IPS-18a (cell line): ENCODE measurements at regions not wholly inside any gene's neighbourhood (a gene's known extent, or its start where the extent isn't known, plus 50 kb on each side); places are given as distances from the start of the nearest gene placed in this dataset.

Source experiments
- H3K27ac ChIP-seq: one replicate; pipeline ENCODE4 v1.5.1; 2013; ENCODE audit warnings: low read length
- H3K27me3 ChIP-seq: one replicate; pipeline ENCODE4 v1.6.1; 2013; ENCODE audit warnings: mild to moderate bottlenecking, low read length; ENCODE audit not compliant: control insufficient read depth, insufficient read depth
- H3K36me3 ChIP-seq: one replicate; pipeline ENCODE4 v1.6.1; 2013; ENCODE audit warnings: low read depth, low read length; ENCODE audit not compliant: control insufficient read depth
- H3K4me1 ChIP-seq: one replicate; pipeline ENCODE4 v1.6.1; 2013; ENCODE audit warnings: low read depth, low read length; ENCODE audit not compliant: control insufficient read depth
- H3K4me3 ChIP-seq: one replicate; pipeline ENCODE4 v1.5.1; 2013; ENCODE audit warnings: low read length
- H3K9ac ChIP-seq: one replicate; pipeline ENCODE4 v1.6.1; 2013; ENCODE audit warnings: mild to moderate bottlenecking, low read length, moderate library complexity
- H3K9me3 ChIP-seq: one replicate; pipeline ENCODE4 v1.6.1; 2013; ENCODE audit warnings: low read depth, low read length; ENCODE audit not compliant: control insufficient read depth

DNA sequence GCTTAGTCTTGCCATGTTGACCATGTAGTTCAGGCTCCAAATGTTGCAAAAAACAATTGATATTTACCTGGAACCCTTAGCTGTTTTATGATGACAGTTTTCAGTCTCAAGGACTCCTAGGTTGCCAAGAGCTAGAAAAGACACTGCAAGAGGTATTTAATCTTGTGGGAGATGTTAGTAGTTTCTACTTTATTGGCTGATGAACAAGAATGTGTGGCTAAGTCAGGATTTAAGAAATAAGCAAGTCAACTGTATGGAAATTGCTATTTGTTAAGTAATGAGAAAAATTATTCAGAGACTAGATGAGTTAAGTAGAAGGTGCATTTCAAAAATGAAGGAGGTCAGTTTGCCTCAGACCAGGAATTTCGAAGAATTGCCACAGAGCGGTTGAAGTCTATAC is 639.7 kb upstream of the USP24 start:
- Histone ChIP-seq H3K36me3 (no peaks in the 10 kb centered on the region), H3K4me3 (no peak overlapping the region), H3K27me3 (no peaks in the 10 kb centered on the region), H3K9ac (no peak overlapping the region), H3K9me3 (no peaks in the 10 kb centered on the region), H3K27ac (no peak overlapping the region), H3K4me1 (peaks cover 4% of the 10 kb centered on the region)

DNA sequence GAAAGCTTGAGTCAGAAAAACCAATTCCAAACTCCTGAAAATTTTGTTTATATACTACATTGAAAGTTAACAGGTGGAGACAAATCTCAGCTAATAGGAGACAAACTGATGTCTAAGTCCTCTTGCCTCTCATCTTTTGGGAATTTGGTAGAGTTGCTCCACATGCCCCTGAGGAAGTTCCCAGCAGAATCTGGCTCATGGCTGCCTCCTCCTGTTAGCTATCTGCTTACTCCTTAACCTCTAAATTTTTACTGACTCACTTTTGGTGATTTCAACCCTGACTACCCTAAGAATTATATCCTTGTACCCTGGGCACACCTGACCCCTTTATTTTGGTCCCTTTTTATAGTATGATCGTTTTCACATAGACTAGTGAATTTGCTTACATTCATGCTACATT is 633.7 kb upstream of the USP24 start:
- Histone ChIP-seq H3K4me1 (no peaks in the 10 kb centered on the region), H3K9ac (no peak overlapping the region), H3K4me3 (no peak overlapping the region), H3K27ac (no peak overlapping the region), H3K36me3 (no peaks in the 10 kb centered on the region), H3K9me3 (no peaks in the 10 kb centered on the region), H3K27me3 (no peaks in the 10 kb centered on the region)

DNA sequence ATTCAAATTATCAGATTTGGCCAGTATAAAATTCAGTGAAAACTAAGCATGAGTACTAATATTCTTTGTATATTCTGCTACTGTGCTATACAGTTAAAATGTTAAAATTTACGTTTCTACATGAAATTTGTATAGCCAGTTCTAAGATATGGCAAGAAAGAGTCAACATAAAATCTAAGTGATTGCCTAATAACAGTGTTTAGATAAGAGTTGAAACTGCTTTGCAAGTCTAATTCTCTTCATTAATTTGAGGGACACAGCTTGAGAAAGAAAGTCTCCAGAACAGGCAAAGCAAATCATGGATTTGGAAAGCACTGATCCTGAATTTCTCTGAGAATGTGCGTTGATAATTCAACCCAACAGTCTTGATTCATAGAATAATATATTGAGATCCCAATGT is 630.9 kb upstream of the USP24 start:
- Histone ChIP-seq H3K36me3 (no peaks in the 10 kb centered on the region), H3K27me3 (no peaks in the 10 kb centered on the region), H3K4me1 (no peaks in the 10 kb centered on the region), H3K27ac (no peak overlapping the region), H3K9ac (no peak overlapping the region), H3K9me3 (no peaks in the 10 kb centered on the region), H3K4me3 (no peak overlapping the region)

DNA sequence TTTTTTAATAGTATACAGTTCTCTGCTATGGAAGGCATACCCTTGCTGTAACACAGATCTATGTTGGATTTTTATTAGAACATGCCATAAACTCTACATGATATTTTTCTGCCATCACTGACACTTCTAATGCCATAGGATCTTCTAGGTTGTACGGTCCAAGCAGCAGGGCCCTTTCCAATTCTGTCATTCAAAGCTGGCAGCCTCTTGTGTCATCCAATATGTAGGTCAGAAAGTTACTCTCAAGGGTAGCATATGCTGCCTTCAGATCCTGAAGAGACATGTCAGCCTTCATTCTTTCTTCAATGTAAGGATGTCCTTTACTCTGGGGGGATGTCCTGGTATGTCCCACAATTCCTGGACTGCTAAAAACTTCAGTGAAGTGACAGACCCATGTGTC is 629.2 kb upstream of the USP24 start:
- H3K27ac ChIP-seq = no peak overlapping the region
- no peaks in the 10 kb centered on the region for H3K4me1 ChIP-seq
- H3K9ac ChIP-seq = no peak overlapping the region
- H3K9me3 ChIP-seq = no peaks in the 10 kb centered on the region
- no peaks in the 10 kb centered on the region for H3K27me3 ChIP-seq
- H3K4me3 ChIP-seq = no peak overlapping the region
- no peaks in the 10 kb centered on the region for H3K36me3 ChIP-seq

DNA sequence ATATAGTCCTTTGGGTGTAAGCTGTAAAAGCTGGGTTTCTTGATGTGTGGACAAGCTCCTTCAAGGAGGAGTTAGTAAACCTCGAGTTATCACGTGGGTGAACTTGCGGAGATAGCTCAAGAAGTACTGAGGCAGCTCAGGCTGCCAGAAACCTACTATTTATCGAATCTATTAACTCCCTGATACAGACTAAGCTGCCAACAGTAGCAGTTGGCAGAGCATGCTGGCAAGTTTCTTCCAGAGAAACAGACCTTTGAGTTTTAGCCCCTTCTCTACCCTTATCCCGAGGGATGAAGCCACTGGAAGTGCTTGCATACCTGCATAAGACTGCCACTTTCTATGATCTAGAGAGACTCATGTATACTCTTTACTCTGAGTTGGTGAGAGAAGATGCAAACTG is 624.5 kb upstream of the USP24 start:
- Histone ChIP-seq H3K27me3 (no peaks in the 10 kb centered on the region), H3K36me3 (no peaks in the 10 kb centered on the region)

DNA sequence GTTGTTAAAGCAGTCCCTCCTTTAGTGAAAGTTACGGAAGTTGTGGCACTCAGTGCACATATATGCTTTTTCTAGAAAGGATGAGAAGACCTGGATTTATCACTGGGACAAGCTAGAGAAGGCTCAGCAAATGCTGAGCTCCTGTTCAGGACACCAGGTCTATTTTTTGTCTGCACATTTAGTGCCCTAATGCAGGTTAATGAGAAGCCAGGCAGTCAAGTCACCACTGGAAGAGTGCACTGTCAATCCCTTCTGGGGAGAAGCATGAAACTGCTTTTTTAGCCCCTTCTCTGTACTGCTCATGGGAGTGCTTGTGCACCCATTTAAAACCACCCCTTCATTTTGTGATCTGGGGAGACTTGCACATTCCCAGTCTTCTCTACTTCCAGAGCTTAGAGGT is 624.1 kb upstream of the USP24 start:
- Histone ChIP-seq H3K27ac (no peak overlapping the region), H3K9ac (no peak overlapping the region), H3K36me3 (no peaks in the 10 kb centered on the region), H3K4me1 (no peaks in the 10 kb centered on the region), H3K4me3 (no peak overlapping the region), H3K9me3 (no peaks in the 10 kb centered on the region), H3K27me3 (no peaks in the 10 kb centered on the region)

More for the DNA sequence above, 624.5 kb upstream of the USP24 start:
- Histone ChIP-seq H3K9me3 (no peaks in the 10 kb centered on the region), H3K9ac (no peak overlapping the region), H3K27ac (no peak overlapping the region), H3K4me3 (no peak overlapping the region), H3K4me1 (no peaks in the 10 kb centered on the region)

DNA sequence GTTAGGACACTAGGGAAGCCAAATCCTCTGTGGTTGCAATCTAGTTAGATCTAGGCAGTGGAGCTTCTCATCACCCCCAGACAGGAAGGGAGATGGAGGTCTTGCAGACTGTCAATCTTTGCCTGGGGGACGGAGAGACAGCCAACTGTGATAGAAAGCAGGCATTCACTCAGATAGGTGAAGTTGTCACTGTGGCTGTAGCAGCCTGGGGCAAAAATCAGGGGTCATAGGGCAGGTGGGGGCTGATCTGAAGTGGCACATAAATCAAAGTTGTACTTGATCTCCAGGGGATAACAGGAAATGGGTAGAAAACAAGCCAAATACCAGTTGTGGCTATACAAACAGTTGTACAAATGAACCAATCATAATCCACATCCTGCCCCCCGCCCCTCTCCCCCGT is 620.9 kb upstream of the USP24 start:
- Histone ChIP-seq H3K4me1 (no peaks in the 10 kb centered on the region), H3K9me3 (no peaks in the 10 kb centered on the region), H3K4me3 (no peak overlapping the region), H3K27ac (no peak overlapping the region), H3K27me3 (no peaks in the 10 kb centered on the region), H3K36me3 (no peaks in the 10 kb centered on the region), H3K9ac (no peak overlapping the region)

DNA sequence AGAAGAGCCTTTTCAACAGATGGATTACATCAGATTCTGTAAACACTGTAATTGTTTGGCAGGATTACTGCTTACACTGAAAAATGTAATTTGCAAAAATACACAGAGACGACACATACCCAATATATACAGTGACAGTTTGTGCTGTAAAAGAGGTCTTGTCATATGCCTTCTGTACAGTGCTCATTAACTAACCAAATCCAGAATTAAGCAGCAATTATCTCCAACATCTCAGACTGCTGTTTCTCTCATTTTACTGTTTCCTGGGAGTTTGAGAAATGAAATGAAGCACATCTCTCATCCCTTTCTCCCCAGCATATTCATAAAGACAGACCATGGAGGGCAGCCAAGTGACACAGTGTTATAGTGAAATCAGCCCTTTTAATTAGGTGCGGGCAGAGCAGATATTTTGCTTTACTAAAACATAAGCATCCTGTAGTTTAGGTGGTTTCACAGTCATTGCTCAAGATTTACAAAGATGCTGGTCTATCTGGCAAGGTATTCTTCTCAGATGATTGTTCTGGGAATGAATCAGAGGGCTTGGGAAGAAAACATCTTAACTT is 618.4 kb upstream of the USP24 start:
- no peaks in the 10 kb centered on the region for H3K36me3 ChIP-seq
- H3K4me1 ChIP-seq = no peaks in the 10 kb centered on the region
- H3K27me3 ChIP-seq = no peaks in the 10 kb centered on the region
- H3K27ac ChIP-seq = no peak overlapping the region
- no peaks in the 10 kb centered on the region for H3K9me3 ChIP-seq
- no peak overlapping the region for H3K9ac ChIP-seq
- H3K4me3 ChIP-seq = no peak overlapping the region

DNA sequence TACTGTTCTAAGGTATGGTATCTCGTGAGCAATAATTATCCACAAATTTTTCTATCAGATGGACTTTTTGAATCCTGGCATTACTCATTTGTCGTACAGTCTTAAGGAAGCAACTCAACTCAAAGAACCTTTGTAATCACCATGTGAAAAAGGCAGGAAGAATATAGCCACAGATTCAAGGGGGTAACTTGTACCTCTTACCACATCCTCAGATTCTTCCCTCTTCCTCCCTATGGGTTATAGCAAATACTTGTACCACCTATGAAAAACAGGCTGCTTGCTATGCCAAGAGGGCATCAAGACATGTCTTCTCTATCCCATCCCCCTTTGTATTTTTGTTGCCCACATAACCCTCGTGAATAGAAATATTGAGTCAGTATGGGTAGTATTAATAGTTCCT is 616.6 kb upstream of the USP24 start:
- H3K27ac ChIP-seq = no peak overlapping the region
- H3K9ac ChIP-seq = no peak overlapping the region
- H3K36me3 ChIP-seq = no peaks in the 10 kb centered on the region
- no peaks in the 10 kb centered on the region for H3K9me3 ChIP-seq
- no peaks in the 10 kb centered on the region for H3K27me3 ChIP-seq
- H3K4me1 ChIP-seq = no peaks in the 10 kb centered on the region
- no peak overlapping the region for H3K4me3 ChIP-seq

DNA sequence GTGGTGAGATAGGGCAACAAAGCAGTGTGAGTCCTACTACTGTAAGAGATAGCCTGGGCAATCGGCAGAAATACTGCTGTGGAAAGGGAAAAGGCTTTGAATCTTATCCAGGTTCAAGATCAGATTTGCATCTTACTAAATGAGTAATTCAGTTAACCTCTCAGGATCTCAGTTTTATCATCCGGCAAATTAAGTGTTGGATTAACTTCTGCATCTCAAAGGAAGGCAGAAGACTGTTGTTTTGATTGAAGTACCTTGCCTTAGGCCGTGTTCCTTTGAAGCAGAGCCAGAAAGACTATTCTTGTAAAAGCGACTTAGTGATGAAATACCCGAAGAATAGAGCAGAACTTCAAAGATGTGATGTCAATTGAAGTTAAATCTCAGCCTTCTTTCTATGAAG is 612.9 kb upstream of the USP24 start:
- Histone ChIP-seq H3K4me1 (no peaks in the 10 kb centered on the region), H3K27ac (no peak overlapping the region)

DNA sequence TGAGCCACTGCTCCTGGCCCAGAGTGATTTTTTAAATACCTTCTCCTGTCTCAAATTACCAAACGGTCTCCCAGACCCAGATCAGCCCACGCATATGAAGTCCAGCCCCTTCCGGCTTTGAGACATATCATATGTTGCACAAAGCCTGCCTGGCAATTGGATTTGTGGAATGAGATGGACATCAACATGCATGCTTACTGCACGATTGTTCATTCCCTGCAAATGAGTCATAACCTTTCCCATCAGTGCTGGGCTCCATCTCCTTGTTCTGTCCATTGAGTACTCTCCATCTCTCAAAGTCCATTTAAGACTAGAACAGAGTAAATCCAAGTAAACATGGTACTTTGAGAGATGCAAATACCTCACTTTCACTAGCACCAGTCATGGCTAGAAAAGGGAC is 612.2 kb upstream of the USP24 start:
- H3K27me3 ChIP-seq = no peaks in the 10 kb centered on the region
- no peak overlapping the region for H3K9ac ChIP-seq
- no peaks in the 10 kb centered on the region for H3K9me3 ChIP-seq
- H3K36me3 ChIP-seq = no peaks in the 10 kb centered on the region
- no peaks in the 10 kb centered on the region for H3K4me1 ChIP-seq
- H3K27ac ChIP-seq = no peak overlapping the region
- H3K4me3 ChIP-seq = no peak overlapping the region

More for the DNA sequence above, 612.9 kb upstream of the USP24 start:
- Histone ChIP-seq H3K36me3 (no peaks in the 10 kb centered on the region), H3K9ac (no peak overlapping the region), H3K9me3 (no peaks in the 10 kb centered on the region), H3K4me3 (no peak overlapping the region), H3K27me3 (no peaks in the 10 kb centered on the region)

DNA sequence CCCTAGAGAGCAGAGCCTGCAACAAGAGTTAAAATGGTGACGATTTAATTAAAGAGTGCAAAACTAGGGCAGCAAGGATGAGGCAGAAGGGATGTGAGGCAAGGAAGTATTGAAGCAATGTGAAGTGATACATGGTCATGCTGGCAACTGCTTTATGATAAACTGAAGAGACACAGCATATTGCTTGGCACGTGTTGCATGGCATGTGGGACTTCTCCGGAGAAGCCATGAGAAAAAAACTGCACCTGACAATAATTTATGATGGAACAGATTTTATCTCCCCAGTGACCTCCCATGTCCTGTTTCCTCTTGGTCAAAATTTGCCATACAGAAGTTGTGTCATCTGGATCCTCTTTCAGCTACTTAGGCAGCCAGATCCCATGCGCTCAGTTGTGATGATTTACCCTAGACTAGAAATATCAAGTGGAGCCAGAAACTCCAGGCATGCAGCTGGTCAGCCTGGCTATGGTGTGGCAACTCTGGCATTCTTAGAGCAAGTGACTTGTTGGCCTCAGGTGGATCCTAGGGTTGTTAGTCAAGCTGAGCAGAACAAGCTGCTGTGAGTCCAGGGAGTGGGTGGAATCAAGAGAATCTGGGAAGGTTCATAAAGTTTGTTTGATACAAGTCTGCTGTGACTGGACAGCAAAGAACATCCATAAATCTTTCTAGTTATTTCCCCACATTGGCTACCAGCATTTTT is 611.4 kb upstream of the USP24 start:
- no peak overlapping the region for H3K27ac ChIP-seq
- no peaks in the 10 kb centered on the region for H3K27me3 ChIP-seq
- no peaks in the 10 kb centered on the region for H3K9me3 ChIP-seq
- H3K36me3 ChIP-seq = no peaks in the 10 kb centered on the region
- no peak overlapping the region for H3K4me3 ChIP-seq
- H3K9ac ChIP-seq = no peak overlapping the region
- no peaks in the 10 kb centered on the region for H3K4me1 ChIP-seq
